Mesendoderm (in vitro differentiated cells): ENCODE measurements at regions not wholly inside any gene's neighbourhood (a gene's known extent, or its start where the extent isn't known, plus 50 kb on each side); places are given as distances from the start of the nearest gene placed in this dataset.

Experiments
- DNase-seq: peaks from one replicate; pipeline ENCODE4 v3.0.0; 2013
- H2AK5ac ChIP-seq: 2 replicates; pipeline ENCODE4 v1.6.1; 2013; ENCODE audit warnings: low read length, inconsistent platforms
- H2BK120ac ChIP-seq: 2 replicates; pipeline ENCODE4 v1.6.1; 2013; ENCODE audit warnings: low read depth, mild to moderate bottlenecking, low read length, moderate library complexity, mixed read lengths
- H2BK15ac ChIP-seq: replicated peaks from 2 replicates; pipeline ENCODE4 v1.6.1; 2013; ENCODE audit warnings: low read depth, mild to moderate bottlenecking, moderate library complexity
- H2BK5ac ChIP-seq: 2 replicates; pipeline ENCODE4 v1.6.1; 2013; ENCODE audit warnings: low read length, inconsistent platforms
- H3K18ac ChIP-seq: 2 replicates; pipeline ENCODE4 v1.6.1; 2013; ENCODE audit warnings: mild to moderate bottlenecking, low read length, mixed read lengths
- H3K23ac ChIP-seq: one replicate; pipeline ENCODE4 v1.6.1; 2013; ENCODE audit warnings: low read length
- H3K27ac ChIP-seq: 2 replicates; pipeline ENCODE4 v1.5.1; 2013; ENCODE audit warnings: low read depth, mild to moderate bottlenecking, inconsistent platforms, low read length, moderate library complexity
- H3K27me3 ChIP-seq: 2 replicates; pipeline ENCODE4 v1.6.1; 2013; ENCODE audit warnings: low read length, control low read depth, mild to moderate bottlenecking, inconsistent platforms; ENCODE audit not compliant: insufficient read depth, poor library complexity
- H3K36me3 ChIP-seq: 2 replicates; pipeline ENCODE4 v1.6.1; 2013; ENCODE audit warnings: low read length, inconsistent platforms; ENCODE audit not compliant: control insufficient read depth, insufficient read depth
- H3K4ac ChIP-seq: one replicate; pipeline ENCODE4 v1.6.1; 2013; ENCODE audit warnings: low read depth, mild to moderate bottlenecking, low read length, moderate library complexity
- H3K4me1 ChIP-seq: 2 replicates; pipeline ENCODE4 v1.6.1; 2013; ENCODE audit warnings: low read depth, low read length, inconsistent platforms; ENCODE audit not compliant: control insufficient read depth
- H3K4me2 ChIP-seq: 2 replicates; pipeline ENCODE4 v1.6.1; 2013; ENCODE audit warnings: low read length
- H3K4me3 ChIP-seq: 2 replicates; pipeline ENCODE4 v1.5.1; 2013; ENCODE audit warnings: mild to moderate bottlenecking, low read length
- H3K56ac ChIP-seq: one replicate; pipeline ENCODE4 v1.6.1; 2013; ENCODE audit warnings: low read length
- H3K79me1 ChIP-seq: 2 replicates; pipeline ENCODE4 v1.6.1; 2013; ENCODE audit warnings: low read length, inconsistent platforms
- H3K79me2 ChIP-seq: 2 replicates; pipeline ENCODE4 v1.6.1; 2013; ENCODE audit warnings: mild to moderate bottlenecking, low read length; ENCODE audit not compliant: control insufficient read depth, insufficient read depth
- H3K9ac ChIP-seq: 2 replicates; pipeline ENCODE4 v1.6.1; 2013; ENCODE audit warnings: low read length, inconsistent platforms
- H4K5ac ChIP-seq: one replicate; pipeline ENCODE4 v1.6.1; 2013; ENCODE audit warnings: low read length
- H4K8ac ChIP-seq: one replicate; pipeline ENCODE4 v1.6.1; 2013; ENCODE audit warnings: low read depth, mild to moderate bottlenecking, control low read depth, low read length, moderate library complexity
- WGBS: extraction: QIAGEN DNeasy Blood & Tissue Kit; methylation state at CpG from one replicate; pipeline ENCODE4 v1.1.7; 2013; ENCODE audit warnings: low lambda C conversion rate, missing lambda C conversion rate; ENCODE audit not compliant: insufficient coverage; ENCODE audit errors: extremely low coverage; 5-methylcytosine and 5-hydroxymethylcytosine counted together

- no peak for DNase-seq
- Histone ChIP-seq H3K27ac (no peak overlapping the region), H2BK120ac (no peak overlapping the region), H4K5ac (no peak overlapping the region), H3K4ac (no peak overlapping the region), H3K79me2 (no peaks in the 10 kb centered on the region), H3K4me1 (no peaks in the 10 kb centered on the region), H3K4me2 (no peak overlapping the region), H2AK5ac (no peak overlapping the region), H3K18ac (no peak overlapping the region), H3K79me1 (no peaks in the 10 kb centered on the region), H3K23ac (no peak overlapping the region), H3K56ac (no peak overlapping the region), H3K9ac (no peak overlapping the region), H3K4me3 (no peak overlapping the region), H2BK15ac (no peak overlapping the region), H2BK5ac (no peak overlapping the region), H4K8ac (no peak overlapping the region), H3K36me3 (no peaks in the 10 kb centered on the region), H3K27me3 (no peaks in the 10 kb centered on the region)
- WGBS = no CpG with 5 or more reads among the region's 9 CpGs
These were observed 244.5 kb upstream of the ID2 start for GRCh38 chr2:8437228-8437948.

GRCh38 chr2:8437949-8438400 is 243.9 kb upstream of the ID2 start:
- no peak overlapping the region for H3K56ac ChIP-seq
- H3K4ac ChIP-seq = no peak overlapping the region
- no CpG with 5 or more reads among the region's 5 CpGs for WGBS
- H4K5ac ChIP-seq = no peak overlapping the region
- no peak overlapping the region for H2AK5ac ChIP-seq
- H2BK15ac ChIP-seq = no peak overlapping the region
- H3K18ac ChIP-seq = no peak overlapping the region
- no peaks in the 10 kb centered on the region for H3K79me2 ChIP-seq
- no peaks in the 10 kb centered on the region for H3K36me3 ChIP-seq
- H2BK120ac ChIP-seq = no peak overlapping the region
- H3K79me1 ChIP-seq = no peaks in the 10 kb centered on the region
- H3K27ac ChIP-seq = no peak overlapping the region
- H4K8ac ChIP-seq = no peak overlapping the region
- no peak overlapping the region for H3K4me2 ChIP-seq
- H3K4me3 ChIP-seq = no peak overlapping the region
- H3K4me1 ChIP-seq = no peaks in the 10 kb centered on the region
- H3K9ac ChIP-seq = no peak overlapping the region
- H3K27me3 ChIP-seq = no peaks in the 10 kb centered on the region
- no peak overlapping the region for H2BK5ac ChIP-seq
- H3K23ac ChIP-seq = no peak overlapping the region
- DNase-seq = no peak

GRCh38 chr2:8438476-8438875 is 243.4 kb upstream of the ID2 start:
- Histone ChIP-seq H3K4me1 (no peaks in the 10 kb centered on the region), H3K4ac (no peak overlapping the region), H3K9ac (no peak overlapping the region), H2AK5ac (no peak overlapping the region), H3K79me1 (no peaks in the 10 kb centered on the region), H3K79me2 (no peaks in the 10 kb centered on the region), H2BK120ac (no peak overlapping the region), H2BK5ac (no peak overlapping the region), H4K5ac (no peak overlapping the region), H3K27ac (no peak overlapping the region), H3K56ac (no peak overlapping the region), H3K4me3 (no peak overlapping the region), H2BK15ac (no peak overlapping the region), H3K4me2 (no peak overlapping the region), H3K27me3 (no peaks in the 10 kb centered on the region), H3K23ac (no peak overlapping the region), H4K8ac (no peak overlapping the region), H3K18ac (no peak overlapping the region), H3K36me3 (no peaks in the 10 kb centered on the region)
- no peak for DNase-seq
- WGBS = no CpG with 5 or more reads among the region's 3 CpGs

GRCh38 chr2:8438996-8439395 is 242.9 kb upstream of the ID2 start:
- Histone ChIP-seq H3K4ac (no peak overlapping the region), H3K79me1 (no peaks in the 10 kb centered on the region), H4K8ac (no peak overlapping the region), H2BK120ac (no peak overlapping the region), H2AK5ac (no peak overlapping the region), H3K23ac (no peak overlapping the region), H4K5ac (no peak overlapping the region), H3K27ac (no peak overlapping the region), H3K9ac (no peak overlapping the region), H3K18ac (no peak overlapping the region), H3K79me2 (no peaks in the 10 kb centered on the region), H3K36me3 (no peaks in the 10 kb centered on the region), H3K4me2 (no peak overlapping the region), H2BK15ac (no peak overlapping the region), H3K4me3 (no peak overlapping the region), H2BK5ac (no peak overlapping the region), H3K56ac (no peak overlapping the region), H3K27me3 (no peaks in the 10 kb centered on the region), H3K4me1 (no peaks in the 10 kb centered on the region)
- no CpG with 5 or more reads among the region's 7 CpGs for WGBS
- DNase-seq = no peak

- Histone ChIP-seq H3K4me1 (no peaks in the 10 kb centered on the region), H4K8ac (no peak overlapping the region), H2BK120ac (no peak overlapping the region), H3K4me3 (no peak overlapping the region), H4K5ac (no peak overlapping the region), H3K23ac (no peak overlapping the region), H3K4ac (no peak overlapping the region), H3K27ac (no peak overlapping the region), H3K56ac (no peak overlapping the region), H2AK5ac (no peak overlapping the region), H3K4me2 (no peak overlapping the region), H2BK15ac (no peak overlapping the region), H3K27me3 (no peaks in the 10 kb centered on the region), H2BK5ac (no peak overlapping the region), H3K79me1 (no peaks in the 10 kb centered on the region), H3K9ac (no peak overlapping the region), H3K79me2 (no peaks in the 10 kb centered on the region), H3K18ac (no peak overlapping the region), H3K36me3 (no peaks in the 10 kb centered on the region)
- no CpG with 5 or more reads among the region's 12 CpGs for WGBS
- peak; percentile 50 for DNase-seq
These were observed 241.7 kb upstream of the ID2 start for GRCh38 chr2:8440029-8440778.
